Neural cell (in vitro differentiated cells): ENCODE measurements at regions not wholly inside any gene's neighbourhood (a gene's known extent, or its start where the extent isn't known, plus 50 kb on each side); places are given as distances from the start of the nearest gene placed in this dataset.

Experiments used
- H2AFZ ChIP-seq: fragments of 200-600, 300-800 bp; sonication (generic), shearing (Covaris generic); 2 replicates; pipeline ENCODE4 v1.6.0; 2014; ENCODE audit warnings: low read depth, mild to moderate bottlenecking, antibody characterized with exemption, low read length, moderate library complexity
- H3F3A ChIP-seq: fragments of 200-600 bp; shearing (Covaris generic); 2 replicates; pipeline ENCODE4 v1.6.1; 2016; ENCODE audit warnings: mild to moderate bottlenecking, moderate library complexity, mixed read lengths, antibody characterized with exemption, low read length; ENCODE audit not compliant: insufficient read depth, poor library complexity, severe bottlenecking
- H3K27ac ChIP-seq: fragments of 200-600, 300-800 bp; sonication (generic), shearing (Covaris generic); 2 replicates; pipeline ENCODE4 v1.5.1; 2014; ENCODE audit warnings: mild to moderate bottlenecking, low read length, moderate library complexity
- H3K27me3 ChIP-seq: fragments of 300-800, 200-600 bp; sonication (generic), shearing (Covaris generic); 2 replicates; pipeline ENCODE4 v1.6.0; 2014; ENCODE audit warnings: mild to moderate bottlenecking, low read depth, low read length, moderate library complexity; ENCODE audit not compliant: insufficient read depth
- H3K36me3 ChIP-seq: fragments of 300-800, 200-600 bp; sonication (generic), shearing (Covaris generic); 2 replicates; pipeline ENCODE4 v1.5.1; 2014; ENCODE audit warnings: mild to moderate bottlenecking, antibody characterized with exemption, low read length, moderate library complexity; ENCODE audit not compliant: insufficient read depth
- H3K4me2 ChIP-seq: fragments of 300-800, 200-600 bp; sonication (generic), shearing (Covaris generic); 2 replicates; pipeline ENCODE4 v1.6.0; 2014; ENCODE audit warnings: mild to moderate bottlenecking, low read length
- H3K4me3 ChIP-seq: fragments of 300-800, 200-600 bp; sonication (generic), shearing (Covaris generic); 2 replicates; pipeline ENCODE4 v1.5.1; 2014; ENCODE audit warnings: mild to moderate bottlenecking, low read length, moderate library complexity
- H3K79me2 ChIP-seq: fragments of 200-600 bp; shearing (Covaris generic); replicated peaks from 2 replicates; pipeline ENCODE4 v1.6.0; 2014; ENCODE audit warnings: mild to moderate bottlenecking, low read length, moderate library complexity; ENCODE audit not compliant: insufficient read depth
- H3K9ac ChIP-seq: fragments of 300-800, 200-600 bp; sonication (generic), shearing (Covaris generic); 2 replicates; pipeline ENCODE4 v1.6.1; 2016; ENCODE audit warnings: mild to moderate bottlenecking, low read length, mixed read lengths
- H3K9me2 ChIP-seq: fragments of 200-600 bp; shearing (Covaris generic); 2 replicates; pipeline ENCODE4 v1.6.1; 2016; ENCODE audit warnings: mild to moderate bottlenecking, low read length, mixed read lengths; ENCODE audit not compliant: insufficient read depth
- H3K9me3 ChIP-seq: fragments of 200-600, 300-800 bp; sonication (generic), shearing (Covaris generic); 2 replicates; pipeline ENCODE4 v1.6.1; 2016; ENCODE audit warnings: mild to moderate bottlenecking, mixed run types, low read length, moderate library complexity, mixed read lengths
- H4K20me1 ChIP-seq: fragments of 200-600 bp; shearing (Covaris generic); 2 replicates; pipeline ENCODE4 v1.6.1; 2016; ENCODE audit warnings: mild to moderate bottlenecking, mixed run types; ENCODE audit not compliant: insufficient read depth
- EP300 ChIP-seq: fragments of 450-650 bp; conservative IDR thresholded peaks from 2 replicates; pipeline ENCODE4 v1.6.1; 2014; ENCODE audit warnings: antibody characterized with exemption, mild to moderate bottlenecking, moderate library complexity; ENCODE audit not compliant: poor library complexity, severe bottlenecking
- EZH2 ChIP-seq: fragments of 200-600, 300-800 bp; shearing (Covaris generic), sonication (generic); IDR thresholded peaks from 2 replicates; pipeline ENCODE4 v1.6.1; 2014; ENCODE audit warnings: antibody characterized with exemption, low read length, borderline replicate concordance, mild to moderate bottlenecking; ENCODE audit not compliant: insufficient read depth, poor library complexity, severe bottlenecking
- MXI1 ChIP-seq: fragments of 450-650 bp; conservative IDR thresholded peaks from 2 replicates; pipeline ENCODE4 v1.6.1; 2014; ENCODE audit warnings: antibody characterized with exemption, mild to moderate bottlenecking; ENCODE audit not compliant: poor library complexity, severe bottlenecking
- POLR2AphosphoS5 ChIP-seq: IDR thresholded peaks from 2 replicates; pipeline ENCODE4 v1.6.1; 2012
- RAD21 ChIP-seq: fragments of 450-650 bp; conservative IDR thresholded peaks from 2 replicates; pipeline ENCODE4 v1.6.1; 2014; ENCODE audit warnings: antibody characterized with exemption, mild to moderate bottlenecking, moderate library complexity
- REST ChIP-seq: IDR thresholded peaks from 2 replicates; pipeline ENCODE4 v1.6.1; 2012; ENCODE audit warnings: borderline replicate concordance
- SMC3 ChIP-seq: fragments of 450-650 bp; conservative IDR thresholded peaks from 2 replicates; pipeline ENCODE4 v1.6.1; 2014; ENCODE audit warnings: antibody characterized with exemption, mild to moderate bottlenecking, moderate library complexity; ENCODE audit not compliant: poor library complexity
- TAF1 ChIP-seq: IDR thresholded peaks from 2 replicates; pipeline ENCODE4 v1.6.1; 2012; ENCODE audit warnings: low read depth
- TF ChIP-seq, protein P1 (sequence below): fragments of 450-650 bp; IDR thresholded peaks from 2 replicates; pipeline ENCODE4 v1.5.1; 2014; ENCODE audit warnings: antibody characterized with exemption, mild to moderate bottlenecking, moderate library complexity; ENCODE audit not compliant: poor library complexity, severe bottlenecking

DNA sequence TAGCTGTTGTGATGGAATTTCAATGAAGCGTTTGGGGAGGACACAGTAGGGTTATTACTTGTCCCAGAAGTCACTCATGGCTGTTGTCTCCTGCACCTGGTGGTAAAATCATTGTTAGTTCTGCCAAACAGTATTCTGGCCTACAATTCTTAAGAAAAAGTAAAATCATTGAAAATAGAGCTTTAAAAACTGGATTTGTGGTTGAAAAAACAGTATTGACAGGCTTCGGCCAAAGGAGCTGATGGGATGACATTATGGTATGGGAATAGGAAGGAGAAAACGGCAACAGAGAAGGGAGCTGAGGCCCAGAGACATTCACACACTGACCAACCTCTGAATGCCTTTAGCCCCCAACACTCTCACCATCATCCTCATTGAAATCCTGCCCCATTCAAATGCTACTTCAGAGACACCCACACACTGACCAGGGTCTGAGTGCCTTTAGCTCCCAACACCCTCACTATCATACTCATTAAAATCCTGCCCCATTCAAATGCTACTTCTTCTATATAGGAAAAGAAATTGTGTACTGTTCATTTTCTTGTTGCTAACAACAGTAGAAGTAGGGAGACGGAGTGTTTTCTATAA lies 114.1 kb upstream of the OSR1 start:
- no peaks in the 10 kb centered on the region for H4K20me1 ChIP-seq
- no peaks in the 10 kb centered on the region for H3K9me3 ChIP-seq
- H3K9me2 ChIP-seq, result no peaks in the 10 kb centered on the region
- H3K79me2 ChIP-seq, result no peaks in the 10 kb centered on the region
- no peaks in the 10 kb centered on the region for H3K27me3 ChIP-seq
- no peaks in the 10 kb centered on the region for H3F3A ChIP-seq
- H3K27ac ChIP-seq, result no peak overlapping the region
- no peak overlapping the region for H3K4me2 ChIP-seq
- H3K9ac ChIP-seq, result no peak overlapping the region
- no peaks in the 10 kb centered on the region for H3K36me3 ChIP-seq
- no peak overlapping the region for H2AFZ ChIP-seq
- no peak overlapping the region for H3K4me3 ChIP-seq
- no peak for TF ChIP-seq POLR2AphosphoS5
- TF ChIP-seq SMC3, result no peak
- no peak for TF ChIP-seq RAD21
- TF ChIP-seq TAF1, result no peak
- no peak for TF ChIP-seq EP300
- TF ChIP-seq, protein P1, sequence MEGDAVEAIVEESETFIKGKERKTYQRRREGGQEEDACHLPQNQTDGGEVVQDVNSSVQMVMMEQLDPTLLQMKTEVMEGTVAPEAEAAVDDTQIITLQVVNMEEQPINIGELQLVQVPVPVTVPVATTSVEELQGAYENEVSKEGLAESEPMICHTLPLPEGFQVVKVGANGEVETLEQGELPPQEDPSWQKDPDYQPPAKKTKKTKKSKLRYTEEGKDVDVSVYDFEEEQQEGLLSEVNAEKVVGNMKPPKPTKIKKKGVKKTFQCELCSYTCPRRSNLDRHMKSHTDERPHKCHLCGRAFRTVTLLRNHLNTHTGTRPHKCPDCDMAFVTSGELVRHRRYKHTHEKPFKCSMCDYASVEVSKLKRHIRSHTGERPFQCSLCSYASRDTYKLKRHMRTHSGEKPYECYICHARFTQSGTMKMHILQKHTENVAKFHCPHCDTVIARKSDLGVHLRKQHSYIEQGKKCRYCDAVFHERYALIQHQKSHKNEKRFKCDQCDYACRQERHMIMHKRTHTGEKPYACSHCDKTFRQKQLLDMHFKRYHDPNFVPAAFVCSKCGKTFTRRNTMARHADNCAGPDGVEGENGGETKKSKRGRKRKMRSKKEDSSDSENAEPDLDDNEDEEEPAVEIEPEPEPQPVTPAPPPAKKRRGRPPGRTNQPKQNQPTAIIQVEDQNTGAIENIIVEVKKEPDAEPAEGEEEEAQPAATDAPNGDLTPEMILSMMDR, result no peak
- TF ChIP-seq MXI1, result no peak
- no peak for TF ChIP-seq REST
- no peak for TF ChIP-seq EZH2

DNA sequence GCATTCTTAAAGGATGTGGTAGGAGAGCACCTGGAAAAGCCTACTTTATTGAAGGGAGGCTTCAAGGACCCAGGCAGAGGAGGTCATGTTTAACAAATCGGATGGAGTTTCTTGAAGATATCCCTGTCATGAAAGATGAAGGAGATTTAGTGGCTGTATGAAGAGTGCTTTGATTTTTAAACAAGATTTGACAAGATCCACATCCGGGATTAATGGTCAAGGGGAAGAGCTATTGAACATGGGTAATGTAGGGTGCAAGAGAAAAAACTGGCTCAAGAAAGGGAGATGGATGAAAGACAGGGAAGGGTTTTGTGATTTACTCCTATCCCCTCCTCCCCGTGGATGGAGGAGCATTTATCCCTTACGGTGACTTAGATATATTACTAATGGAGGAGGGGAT lies 113.1 kb upstream of the OSR1 start:
- no peak overlapping the region for H2AFZ ChIP-seq
- TF ChIP-seq REST (no peak), EP300 (no peak)
- TF ChIP-seq, protein P1, result no peak
- no peak overlapping the region for H3K4me2 ChIP-seq
- H3K4me3 ChIP-seq, result no peak overlapping the region
- no peak overlapping the region for H3K9ac ChIP-seq
- H3K27ac ChIP-seq, result no peak overlapping the region
- H3K27me3 ChIP-seq, result no peaks in the 10 kb centered on the region
- H3K9me2 ChIP-seq, result no peaks in the 10 kb centered on the region
- no peaks in the 10 kb centered on the region for H3K36me3 ChIP-seq
- H4K20me1 ChIP-seq, result no peaks in the 10 kb centered on the region
- no peaks in the 10 kb centered on the region for H3K9me3 ChIP-seq
- no peaks in the 10 kb centered on the region for H3F3A ChIP-seq
- no peaks in the 10 kb centered on the region for H3K79me2 ChIP-seq
